Omental fat pad (tissue), 3 donors: ENCODE measurements at regions not wholly inside any gene's neighbourhood (a gene's known extent, or its start where the extent isn't known, plus 50 kb on each side); places are given as distances from the start of the nearest gene placed in this dataset.
"Not testable (repeated sequence)": the region's sequence is repeated elsewhere in the genome, so short reads cannot be mapped to it uniquely, and the experiment has no call there.

Experiments
- ATAC-seq: fragments of 150-250 bp; one replicate; pipeline ENCODE4 v1.9.1; 2016; ENCODE audit warnings: mild to moderate bottlenecking, moderate library complexity; ENCODE audit not compliant: low FRiP score
- DNase-seq: peaks from one replicate; pipeline ENCODE4 v3.0.0-alpha.2; 2019; ENCODE audit warnings: low spot score
- TF ChIP-seq, protein P1 (sequence below), 3 donors: fragments of 450-650 bp; IDR thresholded peaks; one replicate each; pipeline ENCODE4 v1.5.1; 2016 to 2017; ENCODE audit warnings: antibody characterized with exemption in 3 of 3, mild to moderate bottlenecking in 3 of 3, moderate library complexity in 2 of 3

DNA sequence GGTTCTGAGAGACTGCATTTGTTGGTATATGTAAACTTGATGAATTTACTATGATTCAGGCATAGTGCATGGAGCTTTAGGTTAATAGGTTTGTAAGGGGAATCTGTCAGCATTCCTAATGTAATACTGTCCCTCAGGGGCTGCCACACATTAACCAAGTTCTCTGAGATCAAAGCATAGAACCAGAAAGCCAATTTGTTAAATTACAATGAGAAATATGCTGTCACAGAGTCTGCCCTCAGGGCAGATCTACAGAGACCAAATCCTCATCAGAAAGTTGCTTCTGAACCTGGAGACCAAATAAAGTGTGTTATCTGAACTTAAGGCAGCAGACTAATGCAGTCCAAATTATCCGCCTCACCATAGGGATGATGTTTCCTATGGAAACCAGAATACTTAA, 250.8 kb upstream of the HTR1E start:
- ATAC-seq: no peak
- TF ChIP-seq, protein P1, sequence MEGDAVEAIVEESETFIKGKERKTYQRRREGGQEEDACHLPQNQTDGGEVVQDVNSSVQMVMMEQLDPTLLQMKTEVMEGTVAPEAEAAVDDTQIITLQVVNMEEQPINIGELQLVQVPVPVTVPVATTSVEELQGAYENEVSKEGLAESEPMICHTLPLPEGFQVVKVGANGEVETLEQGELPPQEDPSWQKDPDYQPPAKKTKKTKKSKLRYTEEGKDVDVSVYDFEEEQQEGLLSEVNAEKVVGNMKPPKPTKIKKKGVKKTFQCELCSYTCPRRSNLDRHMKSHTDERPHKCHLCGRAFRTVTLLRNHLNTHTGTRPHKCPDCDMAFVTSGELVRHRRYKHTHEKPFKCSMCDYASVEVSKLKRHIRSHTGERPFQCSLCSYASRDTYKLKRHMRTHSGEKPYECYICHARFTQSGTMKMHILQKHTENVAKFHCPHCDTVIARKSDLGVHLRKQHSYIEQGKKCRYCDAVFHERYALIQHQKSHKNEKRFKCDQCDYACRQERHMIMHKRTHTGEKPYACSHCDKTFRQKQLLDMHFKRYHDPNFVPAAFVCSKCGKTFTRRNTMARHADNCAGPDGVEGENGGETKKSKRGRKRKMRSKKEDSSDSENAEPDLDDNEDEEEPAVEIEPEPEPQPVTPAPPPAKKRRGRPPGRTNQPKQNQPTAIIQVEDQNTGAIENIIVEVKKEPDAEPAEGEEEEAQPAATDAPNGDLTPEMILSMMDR (IDR thresholded peaks at IDR 0.05): no peak
- DNase-seq: no peak

DNA sequence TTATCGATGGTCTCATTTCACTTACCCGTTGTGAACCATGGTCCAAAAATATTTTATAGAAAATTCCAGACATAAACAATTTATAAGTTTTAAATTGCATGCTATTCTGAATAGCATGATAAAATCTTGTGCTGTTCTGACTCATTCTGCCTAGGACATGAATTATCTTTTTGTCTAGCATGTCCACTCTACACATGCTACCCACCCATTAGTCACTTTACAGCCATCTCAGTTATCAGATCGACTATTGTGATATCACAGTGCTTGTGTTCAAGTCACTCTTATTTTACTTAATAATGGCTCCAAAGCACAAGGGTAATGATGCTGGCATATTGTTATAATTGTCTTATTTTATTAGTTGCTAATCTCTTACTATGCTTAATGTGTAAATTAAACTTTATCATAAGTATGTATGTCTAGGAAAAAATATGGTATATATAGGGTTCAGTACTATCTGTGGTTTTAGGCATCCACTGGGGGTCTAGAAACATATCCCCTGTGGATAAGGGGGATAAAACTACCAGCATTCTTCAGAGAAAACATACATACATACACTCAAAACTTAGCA, 252.0 kb upstream of the HTR1E start:
- DNase-seq: no peak
- TF ChIP-seq, protein P1 (IDR thresholded peaks at IDR 0.05): no peak

GRCh38 chr6:86683132-86683908, 254.0 kb upstream of the HTR1E start:
- DNase-seq (no peak), ATAC-seq (no peak)
- TF ChIP-seq, protein P1 (IDR thresholded peaks at IDR 0.05): no peak

More for the DNA sequence above, 252.0 kb upstream of the HTR1E start:
- no peak for ATAC-seq

GRCh38 chr6:86682297-86682696, 255.0 kb upstream of the HTR1E start:
- DNase-seq (no peak), ATAC-seq (no peak)
- TF ChIP-seq, protein P1 (IDR thresholded peaks at IDR 0.05): no peak

DNA sequence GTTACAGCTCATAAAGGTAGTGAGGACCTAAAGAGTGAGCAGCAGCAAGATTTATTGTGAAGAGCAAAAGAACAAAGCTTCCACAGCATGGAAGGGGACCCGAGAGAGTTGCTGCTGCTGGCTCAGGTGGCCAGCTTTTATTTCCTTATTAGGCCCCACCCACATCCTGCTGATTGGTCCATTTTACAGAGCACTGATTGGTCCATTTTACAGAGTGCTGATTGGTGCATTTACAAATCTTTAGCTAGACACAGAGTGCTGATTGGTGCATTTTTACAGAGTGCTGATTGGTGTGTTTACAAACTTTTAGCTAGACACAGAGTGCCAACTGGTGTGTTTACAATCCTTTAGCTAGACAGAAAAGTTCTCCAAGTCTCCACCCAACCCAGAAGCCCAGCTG, 256.2 kb upstream of the HTR1E start:
- DNase-seq, ATAC-seq: not testable (repeated sequence)

DNA sequence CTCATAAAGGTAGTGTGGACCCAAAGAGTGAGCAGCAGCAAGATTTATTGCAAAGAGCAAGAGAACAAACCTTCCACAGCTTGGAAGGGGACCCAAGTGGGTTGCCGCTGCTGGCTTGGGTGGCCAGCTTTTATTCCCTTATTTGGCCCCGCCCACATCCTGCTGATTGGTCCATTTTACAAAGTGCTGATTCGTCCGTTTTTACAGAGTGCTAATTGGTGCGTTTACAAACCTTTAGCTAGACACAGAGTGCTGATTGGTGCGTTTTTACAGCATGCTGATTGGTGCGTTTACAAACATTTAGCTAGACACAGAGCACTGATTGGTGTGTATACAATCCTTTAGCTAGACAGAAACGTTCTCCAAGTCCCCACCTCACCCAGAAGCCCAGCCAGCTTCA, 265.2 kb upstream of the HTR1E start:
- ATAC-seq, DNase-seq: not testable (repeated sequence)

- ATAC-seq (no peak), DNase-seq (no peak)
- TF ChIP-seq, protein P1 (IDR thresholded peaks at IDR 0.05): no peak
Measured at GRCh38 chr6:86657192-86657591, 280.1 kb upstream of the HTR1E start.

GRCh38 chr6:86629123-86629522, 308.2 kb upstream of the HTR1E start:
- ATAC-seq: no peak
- no peak for DNase-seq

More at GRCh38 chr6:86629123-86629522, 308.2 kb upstream of the HTR1E start:
- TF ChIP-seq, protein P1 (IDR thresholded peaks at IDR 0.05): no peak
